ENCODE measurements at regions not wholly inside any gene's neighbourhood (a gene's known extent, or its start where the extent isn't known, plus 50 kb on each side); places are given as distances from the start of the nearest gene placed in this dataset.

- H3K27me3 ChIP-seq (replicated peaks) = no peaks in the 10 kb centered on the region
- no peak overlapping the region for H3K27ac ChIP-seq
- H3K4me1 ChIP-seq (replicated peaks) = peaks cover 15% of the 10 kb centered on the region
- H3K4me3 ChIP-seq = no peak overlapping the region
- DNase-seq (ENCODE audit: low read depth in 1 of 2, low spot score in 2 of 2) = no peak
- no peaks in the 10 kb centered on the region for H3K9me3 ChIP-seq (replicated peaks)
- no peaks in the 10 kb centered on the region for H3K36me3 ChIP-seq
Observed at GRCh38 chr18:28771849-28772248, 594.9 kb upstream of the CDH2 start.

GRCh38 chr18:28768791-28769768 is 592.1 kb upstream of the CDH2 start:
- peaks cover 15% of the 10 kb centered on the region for H3K4me1 ChIP-seq (replicated peaks)
- no peaks in the 10 kb centered on the region for H3K9me3 ChIP-seq (replicated peaks)
- H3K27ac ChIP-seq = no peak overlapping the region
- no peaks in the 10 kb centered on the region for H3K27me3 ChIP-seq (replicated peaks)
- no peak overlapping the region for H3K4me3 ChIP-seq
- DNase-seq (ENCODE audit: low read depth in 1 of 2, low spot score in 2 of 2) = no peak
- H3K36me3 ChIP-seq = no peaks in the 10 kb centered on the region

- no peak for DNase-seq (ENCODE audit: low read depth in 1 of 2, low spot score in 2 of 2)
- Histone ChIP-seq H3K9me3 (replicated peaks) (no peaks in the 10 kb centered on the region), H3K27ac (no peak overlapping the region), H3K4me3 (no peak overlapping the region), H3K36me3 (no peaks in the 10 kb centered on the region), H3K27me3 (replicated peaks) (no peaks in the 10 kb centered on the region), H3K4me1 (replicated peaks) (peaks cover 15% of the 10 kb centered on the region)
Observed at GRCh38 chr18:28767727-28768211, 590.8 kb upstream of the CDH2 start.

GRCh38 chr18:28767201-28767600 is 590.3 kb upstream of the CDH2 start:
- Histone ChIP-seq H3K4me1 (replicated peaks) (peaks cover 15% of the 10 kb centered on the region), H3K27ac (no peak overlapping the region), H3K27me3 (replicated peaks) (no peaks in the 10 kb centered on the region), H3K4me3 (no peak overlapping the region), H3K36me3 (no peaks in the 10 kb centered on the region), H3K9me3 (replicated peaks) (no peaks in the 10 kb centered on the region)
- no peak for DNase-seq (ENCODE audit: low read depth in 1 of 2, low spot score in 2 of 2)

- Histone ChIP-seq H3K27me3 (replicated peaks) (no peaks in the 10 kb centered on the region), H3K36me3 (no peaks in the 10 kb centered on the region), H3K27ac (no peak overlapping the region), H3K9me3 (replicated peaks) (no peaks in the 10 kb centered on the region), H3K4me1 (replicated peaks) (peaks cover 15% of the 10 kb centered on the region), H3K4me3 (no peak overlapping the region)
- no peak for DNase-seq (ENCODE audit: low read depth in 1 of 2, low spot score in 2 of 2)
Observed at GRCh38 chr18:28766721-28767120, 589.8 kb upstream of the CDH2 start.

GRCh38 chr18:28766027-28766426 is 589.1 kb upstream of the CDH2 start:
- peaks cover 15% of the 10 kb centered on the region for H3K4me1 ChIP-seq (replicated peaks)
- H3K27me3 ChIP-seq (replicated peaks) = no peaks in the 10 kb centered on the region
- H3K36me3 ChIP-seq = no peaks in the 10 kb centered on the region
- no peak overlapping the region for H3K4me3 ChIP-seq
- no peak overlapping the region for H3K27ac ChIP-seq
- no peaks in the 10 kb centered on the region for H3K9me3 ChIP-seq (replicated peaks)
- DNase-seq (ENCODE audit: low read depth in 1 of 2, low spot score in 2 of 2) = no peak

- DNase-seq (ENCODE audit: low read depth in 1 of 2, low spot score in 2 of 2) = no peak
- H3K27ac ChIP-seq = no peak overlapping the region
- no peaks in the 10 kb centered on the region for H3K9me3 ChIP-seq (replicated peaks)
Observed at GRCh38 chr18:28760299-28760698, 583.4 kb upstream of the CDH2 start.

GRCh38 chr18:28757466-28758008 is 580.6 kb upstream of the CDH2 start:
- no peaks in the 10 kb centered on the region for H3K27me3 ChIP-seq (replicated peaks)
- no peaks in the 10 kb centered on the region for H3K4me1 ChIP-seq (replicated peaks)
- no peaks in the 10 kb centered on the region for H3K9me3 ChIP-seq (replicated peaks)
- no peak overlapping the region for H3K4me3 ChIP-seq
- H3K36me3 ChIP-seq = no peaks in the 10 kb centered on the region
- DNase-seq (ENCODE audit: low read depth in 1 of 2, low spot score in 2 of 2) = no peak
- H3K27ac ChIP-seq = no peak overlapping the region

More at GRCh38 chr18:28760299-28760698, 583.4 kb upstream of the CDH2 start:
- no peaks in the 10 kb centered on the region for H3K27me3 ChIP-seq (replicated peaks)
- no peaks in the 10 kb centered on the region for H3K36me3 ChIP-seq
- no peak overlapping the region for H3K4me3 ChIP-seq
- no peaks in the 10 kb centered on the region for H3K4me1 ChIP-seq (replicated peaks)

GRCh38 chr18:28743115-28743514 is 566.2 kb upstream of the CDH2 start:
- no peaks in the 10 kb centered on the region for H3K27me3 ChIP-seq (replicated peaks)
- H3K36me3 ChIP-seq = no peaks in the 10 kb centered on the region
- no peaks in the 10 kb centered on the region for H3K4me1 ChIP-seq (replicated peaks)
- H3K9me3 ChIP-seq (replicated peaks) = no peaks in the 10 kb centered on the region
- no peak overlapping the region for H3K4me3 ChIP-seq
- no peak overlapping the region for H3K27ac ChIP-seq
- DNase-seq (ENCODE audit: low read depth in 1 of 2, low spot score in 2 of 2) = no peak

- Histone ChIP-seq H3K9me3 (replicated peaks) (no peaks in the 10 kb centered on the region), H3K27me3 (replicated peaks) (no peaks in the 10 kb centered on the region), H3K4me1 (replicated peaks) (no peaks in the 10 kb centered on the region), H3K4me3 (no peak overlapping the region), H3K36me3 (no peaks in the 10 kb centered on the region), H3K27ac (no peak overlapping the region)
- no peak for DNase-seq (ENCODE audit: low read depth in 1 of 2, low spot score in 2 of 2)
Observed at GRCh38 chr18:28740575-28740974, 563.6 kb upstream of the CDH2 start.

- Histone ChIP-seq H3K36me3 (no peaks in the 10 kb centered on the region), H3K9me3 (replicated peaks) (no peaks in the 10 kb centered on the region), H3K4me3 (no peak overlapping the region), H3K27me3 (replicated peaks) (no peaks in the 10 kb centered on the region), H3K27ac (no peak overlapping the region), H3K4me1 (replicated peaks) (no peaks in the 10 kb centered on the region)
- no peak for DNase-seq (ENCODE audit: low read depth in 1 of 2, low spot score in 2 of 2)
Observed at GRCh38 chr18:28736951-28737350, 560.0 kb upstream of the CDH2 start.

- H3K4me3 ChIP-seq = no peak overlapping the region
- no peak for DNase-seq (ENCODE audit: low read depth in 1 of 2, low spot score in 2 of 2)
- H3K27ac ChIP-seq = no peak overlapping the region
- no peaks in the 10 kb centered on the region for H3K4me1 ChIP-seq (replicated peaks)
- no peaks in the 10 kb centered on the region for H3K9me3 ChIP-seq (replicated peaks)
- H3K27me3 ChIP-seq (replicated peaks) = no peaks in the 10 kb centered on the region
- H3K36me3 ChIP-seq = no peaks in the 10 kb centered on the region
Observed at GRCh38 chr18:28736223-28736622, 559.3 kb upstream of the CDH2 start.

GRCh38 chr18:28735731-28736130 is 558.8 kb upstream of the CDH2 start:
- Histone ChIP-seq H3K4me1 (replicated peaks) (no peaks in the 10 kb centered on the region), H3K27ac (no peak overlapping the region), H3K4me3 (no peak overlapping the region), H3K36me3 (no peaks in the 10 kb centered on the region), H3K9me3 (replicated peaks) (no peaks in the 10 kb centered on the region), H3K27me3 (replicated peaks) (no peaks in the 10 kb centered on the region)
- no peak for DNase-seq (ENCODE audit: low read depth in 1 of 2, low spot score in 2 of 2)

- no peaks in the 10 kb centered on the region for H3K27me3 ChIP-seq (replicated peaks)
- no peak overlapping the region for H3K4me3 ChIP-seq
- DNase-seq (ENCODE audit: low read depth in 1 of 2, low spot score in 2 of 2) = no peak
- H3K36me3 ChIP-seq = no peaks in the 10 kb centered on the region
- H3K4me1 ChIP-seq (replicated peaks) = no peaks in the 10 kb centered on the region
- H3K27ac ChIP-seq = no peak overlapping the region
- no peaks in the 10 kb centered on the region for H3K9me3 ChIP-seq (replicated peaks)
Observed at GRCh38 chr18:28729321-28729720, 552.4 kb upstream of the CDH2 start.

All from SJSA1 (cell line).